OCI-LY7 (cell line): ENCODE measurements at regions not wholly inside any gene's neighbourhood (a gene's known extent, or its start where the extent isn't known, plus 50 kb on each side); places are given as distances from the start of the nearest gene placed in this dataset.

Experiments used
- BruUV-seq: library from RNA; stranded (reverse); fragments of 400-500 nt; replicated peaks from 2 replicates; lab custom pipeline; 2021; lab: Mats Ljungman, UMichigan
- CTCF ChIA-PET: fragments of 300-600 bp; sonication (Branson Sonifier 250); formaldehyde crosslinking; loops from one replicate; lab custom pipeline; 2022; ENCODE audit warnings: antibody characterized with exemption; ENCODE audit not compliant: unreplicated experiment; lab: Charles Lee
- POLR2A ChIA-PET: fragments of 300-600 bp; sonication (Branson Sonifier 250); formaldehyde crosslinking; loops from one replicate; lab custom pipeline; 2022; ENCODE audit warnings: antibody characterized with exemption; lab: Charles Lee
- DNase-seq: peaks from one replicate; pipeline ENCODE4 v3.0.0-alpha.2; 2015; ENCODE audit warnings: low spot score
- H2AFZ ChIP-seq: fragments of 200-600 bp; sonication (generic), shearing (Covaris generic); 2 replicates; pipeline ENCODE4 v1.6.1; 2014; ENCODE audit warnings: mild to moderate bottlenecking, antibody characterized with exemption, low read length, moderate library complexity
- H3K27ac ChIP-seq: fragments of 200-600 bp; sonication (generic); 2 replicates; pipeline ENCODE4 v1.5.1; 2014; ENCODE audit warnings: mixed run types, low read depth, mild to moderate bottlenecking, moderate library complexity, low read length, inconsistent platforms; ENCODE audit not compliant: poor library complexity, severe bottlenecking
- H3K36me3 ChIP-seq: fragments of 200-600 bp; sonication (generic); 2 replicates; pipeline ENCODE4 v1.6.1; 2014; ENCODE audit warnings: mild to moderate bottlenecking, antibody characterized with exemption, low read length, moderate library complexity, mixed read lengths; ENCODE audit not compliant: insufficient read depth
- H3K4me1 ChIP-seq: fragments of 200-600 bp; sonication (generic); 2 replicates; pipeline ENCODE4 v1.5.1; 2014; ENCODE audit warnings: mild to moderate bottlenecking, low read length; ENCODE audit not compliant: insufficient read depth, poor library complexity, severe bottlenecking
- H3K4me2 ChIP-seq: fragments of 200-600 bp; sonication (generic); 2 replicates; pipeline ENCODE4 v1.6.1; 2014; ENCODE audit warnings: mild to moderate bottlenecking, low read length
- H3K4me3 ChIP-seq: fragments of 200-600 bp; sonication (generic); 2 replicates; pipeline ENCODE4 v1.5.1; 2014; ENCODE audit warnings: mild to moderate bottlenecking, low read depth, low read length; ENCODE audit not compliant: poor library complexity, severe bottlenecking
- H3K79me2 ChIP-seq: fragments of 200-600 bp; sonication (generic); 2 replicates; pipeline ENCODE4 v1.6.1; 2016; ENCODE audit warnings: low read depth, mild to moderate bottlenecking, low read length, moderate library complexity, mixed read lengths; ENCODE audit not compliant: insufficient read depth
- H3K9me2 ChIP-seq: fragments of 200-600 bp; sonication (generic); 2 replicates; pipeline ENCODE4 v1.6.1; 2016; ENCODE audit warnings: mild to moderate bottlenecking, low read length, mixed read lengths; ENCODE audit not compliant: insufficient read depth
- H3K9me3 ChIP-seq: fragments of 200-600 bp; sonication (generic); 2 replicates; pipeline ENCODE4 v1.6.1; 2014; ENCODE audit warnings: mild to moderate bottlenecking, mixed run types, low read length, mixed read lengths
- H4K20me1 ChIP-seq: fragments of 200-600 bp; sonication (generic); 2 replicates; pipeline ENCODE4 v1.6.1; 2014; ENCODE audit warnings: mild to moderate bottlenecking, antibody characterized with exemption, low read length, moderate library complexity, mixed read lengths; ENCODE audit not compliant: insufficient read depth
- CTCF ChIP-seq: fragments of 200-600 bp; sonication (generic); conservative IDR thresholded peaks from 2 replicates; pipeline ENCODE4 v1.5.1; 2014; ENCODE audit warnings: mild to moderate bottlenecking, antibody characterized with exemption, low read length, moderate library complexity, mixed read lengths
- EZH2phosphoT487 ChIP-seq: fragments of 200-600 bp; sonication (generic); IDR thresholded peaks from 2 replicates; pipeline ENCODE4 v1.6.1; 2018; ENCODE audit warnings: low read depth, borderline replicate concordance, mild to moderate bottlenecking, mixed run types, antibody characterized with exemption, low read length, moderate library complexity, mixed read lengths
- intact Hi-C: fragments of 100-400 bp; cut with micrococcal nuclease; formaldehyde crosslinking; loops from one replicate; pipeline ENCODE4 v1.10.0; 2022; ENCODE audit not compliant: unreplicated experiment

GRCh38 chr22:22035771-22036314 is 53.3 kb upstream of the TOP3B start:
- H4K20me1 ChIP-seq, result no peaks in the 10 kb centered on the region
- DNase-seq, result no peak
- peaks cover 20% of the 10 kb centered on the region for H3K36me3 ChIP-seq
- no peak overlapping the region for H2AFZ ChIP-seq
- H3K79me2 ChIP-seq, result peaks cover 64% of the 10 kb centered on the region; the same call in 1 of the 2 replicates
- CTCF ChIA-PET, result interaction anchor here (2.0 kb wide), 1 partner anchor 10 kb away, joined by 6 read pairs; no protein-coding TSS in a partner anchor
- H3K4me1 ChIP-seq, result peaks cover 100% of the 10 kb centered on the region
- H3K27ac ChIP-seq, result peak overlapping the region; percentile 85
- no TSS peak for BruUV-seq
- no peaks in the 10 kb centered on the region for H3K9me3 ChIP-seq
- H3K4me2 ChIP-seq, result peak overlapping the region; percentile 55
- no peak overlapping the region for H3K4me3 ChIP-seq
- intact Hi-C loops, result no loop called here
- TF ChIP-seq EZH2phosphoT487 (no peak), CTCF (no peak)
- H3K9me2 ChIP-seq, result no peaks in the 10 kb centered on the region
- POLR2A ChIA-PET, result interaction anchor here (1.3 to 10.0 kb wide), 3 partner anchors 10 to 75 kb away, joined by 3 to 262 read pairs (median 4); partner anchors contain the start of gene TOP3B

GRCh38 chr22:22035203-22035602 is 52.6 kb upstream of the TOP3B start:
- Histone ChIP-seq H3K36me3 (peaks cover 15% of the 10 kb centered on the region), H4K20me1 (no peaks in the 10 kb centered on the region), H3K4me2 (no peak overlapping the region), H3K4me1 (peaks cover 99% of the 10 kb centered on the region), H3K9me3 (no peaks in the 10 kb centered on the region), H3K4me3 (no peak overlapping the region), H2AFZ (no peak overlapping the region), H3K79me2 (peaks cover 58% of the 10 kb centered on the region; the same call in 1 of the 2 replicates), H3K27ac (peak overlapping the region; percentile 26), H3K9me2 (no peaks in the 10 kb centered on the region)
- no TSS peak for BruUV-seq
- ChIA-PET POLR2A (interaction anchor here (0.6 to 10.0 kb wide), 4 partner anchors 10 to 532 kb away, joined by 3 to 262 read pairs (median 3); no protein-coding TSS in a partner anchor), CTCF (interaction anchor here (2.0 kb wide), 1 partner anchor 11 kb away, joined by 6 read pairs; no protein-coding TSS in a partner anchor)
- TF ChIP-seq CTCF (no peak), EZH2phosphoT487 (no peak)
- no peak for DNase-seq
- intact Hi-C loops, result no loop called here
